IMR-90 (cell line): ENCODE measurements at regions not wholly inside any gene's neighbourhood (a gene's known extent, or its start where the extent isn't known, plus 50 kb on each side); places are given as distances from the start of the nearest gene placed in this dataset.

Experiments
- ATAC-seq: fragments of 200-7000 bp; cut with Tn5 transposase; 2 replicates; pipeline ENCODE4 v1.9.1; 2020; ENCODE audit warnings: low read depth, mild to moderate bottlenecking, moderate library complexity
- BruUV-seq: library from RNA; stranded (reverse); fragments of 400-500 nt; replicated peaks from 2 replicates; lab custom pipeline; 2021; lab: Mats Ljungman, UMichigan
- CTCF ChIA-PET: fragments of 300-600 bp; formaldehyde crosslinking; extraction: SDS; loops from one replicate; lab custom pipeline; 2021; ENCODE audit warnings: antibody characterized with exemption; lab: Yijun Ruan, JAX
- POLR2A ChIA-PET: fragments of 300-600 bp; sonication (Branson Sonifier 250); formaldehyde crosslinking; loops from one replicate; lab custom pipeline; 2022; ENCODE audit warnings: antibody characterized with exemption; ENCODE audit not compliant: unreplicated experiment; lab: Charles Lee
- DNase-seq: peaks from one replicate; pipeline ENCODE4 v3.0.0; 2013
- H2AFZ ChIP-seq: replicated peaks from 2 replicates; pipeline ENCODE3; 2013; ENCODE audit warnings: low read length, mild to moderate bottlenecking; ENCODE audit not compliant: poor library complexity
- H2AK5ac ChIP-seq: 2 replicates; pipeline ENCODE4 v1.6.1; 2013; ENCODE audit warnings: low read depth, low read length, inconsistent platforms
- H2AK9ac ChIP-seq: replicated peaks from 2 replicates; pipeline ENCODE3; 2013; ENCODE audit warnings: mild to moderate bottlenecking, low read depth, low read length, moderate library complexity; ENCODE audit not compliant: poor library complexity
- H2BK120ac ChIP-seq: 2 replicates; pipeline ENCODE4 v1.6.1; 2013; ENCODE audit warnings: low read depth, low read length, inconsistent platforms
- H2BK15ac ChIP-seq: 3 replicates; pipeline ENCODE4 v1.6.1; 2013; ENCODE audit warnings: low read depth, low read length, inconsistent platforms
- H2BK20ac ChIP-seq: 2 replicates; pipeline ENCODE4 v1.6.1; 2013; ENCODE audit warnings: low read depth, mild to moderate bottlenecking, inconsistent platforms, low read length, moderate library complexity
- H2BK5ac ChIP-seq: 2 replicates; pipeline ENCODE4 v1.6.1; 2013; ENCODE audit warnings: mild to moderate bottlenecking, low read depth, low read length, inconsistent platforms; ENCODE audit not compliant: poor library complexity, severe bottlenecking
- H3K14ac ChIP-seq: replicated peaks from 2 replicates; pipeline ENCODE4 v1.6.1; 2013; ENCODE audit warnings: low read depth, low read length, inconsistent platforms
- H3K18ac ChIP-seq: 2 replicates; pipeline ENCODE4 v1.6.1; 2013; ENCODE audit warnings: low read depth, low read length, control low read depth
- H3K23ac ChIP-seq: 2 replicates; pipeline ENCODE4 v1.6.1; 2013; ENCODE audit warnings: low read depth, low read length, inconsistent platforms
- H3K27ac ChIP-seq: 2 replicates; pipeline ENCODE4 v1.5.1; 2013; ENCODE audit warnings: mild to moderate bottlenecking, control low read depth, low read length; ENCODE audit not compliant: insufficient read depth
- H3K27me3 ChIP-seq: 2 replicates; pipeline ENCODE4 v1.6.1; 2013; ENCODE audit warnings: low read length; ENCODE audit not compliant: control insufficient read depth, insufficient read depth
- H3K36me3 ChIP-seq: 2 replicates; pipeline ENCODE4 v1.6.1; 2013; ENCODE audit warnings: low read length, mixed read lengths; ENCODE audit not compliant: control insufficient read depth, insufficient read depth
- H3K4ac ChIP-seq: 2 replicates; pipeline ENCODE4 v1.6.1; 2013; ENCODE audit warnings: low read depth, low read length, inconsistent platforms
- H3K4me1 ChIP-seq: 2 replicates; pipeline ENCODE4 v1.6.1; 2013; ENCODE audit warnings: low read length, mixed read lengths; ENCODE audit not compliant: control insufficient read depth, insufficient read depth
- H3K4me2 ChIP-seq: 2 replicates; pipeline ENCODE4 v1.6.1; 2013; ENCODE audit warnings: low read depth, mild to moderate bottlenecking, control low read depth, low read length, moderate library complexity
- H3K4me3 ChIP-seq: 2 replicates; pipeline ENCODE4 v1.5.1; 2013; ENCODE audit warnings: low read depth, mild to moderate bottlenecking, control low read depth, low read length, moderate library complexity; ENCODE audit not compliant: insufficient read depth
- H3K56ac ChIP-seq: 2 replicates; pipeline ENCODE4 v1.6.1; 2013; ENCODE audit warnings: low read length, inconsistent platforms; ENCODE audit not compliant: insufficient read depth; ENCODE audit errors: extremely low read depth
- H3K79me1 ChIP-seq, 2 experiments: 2 replicates each; pipeline ENCODE4 v1.6.1; 2013; ENCODE audit warnings: low read length in 2 of 2, inconsistent platforms in 1 of 2, low read depth in 1 of 2
- H3K9ac ChIP-seq: 2 replicates; pipeline ENCODE4 v1.6.1; 2013; ENCODE audit warnings: low read depth, low read length, control low read depth
- H3K9me1 ChIP-seq: 2 replicates; pipeline ENCODE4 v1.6.1; 2013; ENCODE audit warnings: low read length, inconsistent platforms; ENCODE audit not compliant: insufficient read depth
- H3K9me3 ChIP-seq: 2 replicates; pipeline ENCODE4 v1.6.1; 2013; ENCODE audit warnings: low read length; ENCODE audit not compliant: control insufficient read depth, insufficient read depth
- H4K20me1 ChIP-seq: 2 replicates; pipeline ENCODE4 v1.6.1; 2013; ENCODE audit warnings: low read length, inconsistent platforms; ENCODE audit not compliant: insufficient read depth
- H4K5ac ChIP-seq: 2 replicates; pipeline ENCODE4 v1.6.1; 2013; ENCODE audit warnings: mild to moderate bottlenecking, low read depth, low read length, control low read depth
- H4K8ac ChIP-seq, 2 experiments: 2 replicates each; pipeline ENCODE4 v1.6.1; 2013; ENCODE audit warnings: low read depth in 2 of 2, low read length in 2 of 2, control low read depth in 1 of 2, inconsistent platforms in 1 of 2
- H4K91ac ChIP-seq: 2 replicates; pipeline ENCODE4 v1.6.1; 2013; ENCODE audit warnings: low read depth, low read length, inconsistent platforms; ENCODE audit not compliant: insufficient read depth
- POLR2A ChIP-seq: IDR thresholded peaks from 2 replicates; pipeline ENCODE4 v1.6.1; 2012; ENCODE audit warnings: mild to moderate bottlenecking, low read depth, low read length
- WGBS, 2 experiments: methylation state at CpG; one replicate each; pipeline versions ENCODE4 v1.1.5 to v1.1.7; 2013; ENCODE audit warnings: missing lambda C conversion rate in 2 of 2; ENCODE audit not compliant: insufficient read length in 1 of 2; ENCODE audit errors: extremely low coverage in 2 of 2; 5-methylcytosine and 5-hydroxymethylcytosine counted together
- dilution Hi-C: fragments of 300-500 bp; cut with HindIII; formaldehyde crosslinking; loops from one replicate; pipeline ENCODE4 v1.14.3; 2018; ENCODE audit warnings: low sequenced_read_pairs; ENCODE audit not compliant: unreplicated experiment
- in situ Hi-C: fragments of 300-500 bp; cut with MboI; formaldehyde crosslinking; loops from 3 replicates; pipeline ENCODE4 v1.14.3; 2019; ENCODE audit warnings: low sequenced_read_pairs, inconsistent platforms, mixed read lengths
- intact Hi-C: fragments of 100-400 bp; cut with micrococcal nuclease; formaldehyde crosslinking; loops from 2 replicates; pipeline ENCODE4 v1.10.0; 2022

GRCh38 chr2:192854706-192855105, 660.0 kb upstream of the TMEFF2 start:
- Histone ChIP-seq H2BK20ac (no peak overlapping the region), H3K4ac (no peak overlapping the region), H3K9me3 (peaks cover 2% of the 10 kb centered on the region; the same call in 1 of the 2 replicates), H3K79me1 (no peaks in the 10 kb centered on the region), H3K23ac (no peak overlapping the region), H2AK9ac (no peak overlapping the region), H3K9me1 (no peaks in the 10 kb centered on the region), H4K20me1 (no peaks in the 10 kb centered on the region), H4K91ac (no peak overlapping the region), H3K36me3 (no peaks in the 10 kb centered on the region), H2AFZ (no peak overlapping the region), H2BK15ac (no peak overlapping the region), H2BK120ac (no peak overlapping the region), H3K18ac (no peak overlapping the region), H3K4me3 (no peak overlapping the region), H3K9ac (no peak overlapping the region), H3K14ac (no peak overlapping the region), H3K56ac (no peak overlapping the region), H4K5ac (no peak overlapping the region), H2AK5ac (no peak overlapping the region), H2BK5ac (no peak overlapping the region), H3K4me1 (no peaks in the 10 kb centered on the region), H4K8ac (no peak overlapping the region), H3K27me3 (no peaks in the 10 kb centered on the region), H3K27ac (no peak overlapping the region), H3K4me2 (no peak overlapping the region)
- in situ Hi-C loops (no loop called here), dilution Hi-C loops (no loop called here), intact Hi-C loops (no loop called here)
- no TSS peak for BruUV-seq
- ChIA-PET POLR2A (no interaction called here), CTCF (no interaction called here)
- no peak for ATAC-seq
- no CpG with 5 or more reads among the region's 1 CpG for WGBS, 2 experiments
- DNase-seq, result no peak
- TF ChIP-seq POLR2A, result no peak
